Middle frontal gyrus (tissue), 1 donor: ENCODE measurements at regions not wholly inside any gene's neighbourhood (a gene's known extent, or its start where the extent isn't known, plus 50 kb on each side); places are given as distances from the start of the nearest gene placed in this dataset.
"Not testable (repeated sequence)": the region's sequence is repeated elsewhere in the genome, so short reads cannot be mapped to it uniquely, and the experiment has no call there.

Experiments
- DNase-seq: peaks from one replicate; pipeline ENCODE4 v3.0.0-alpha.2; 2015; ENCODE audit warnings: low spot score; ENCODE audit errors: extremely low spot score

DNA sequence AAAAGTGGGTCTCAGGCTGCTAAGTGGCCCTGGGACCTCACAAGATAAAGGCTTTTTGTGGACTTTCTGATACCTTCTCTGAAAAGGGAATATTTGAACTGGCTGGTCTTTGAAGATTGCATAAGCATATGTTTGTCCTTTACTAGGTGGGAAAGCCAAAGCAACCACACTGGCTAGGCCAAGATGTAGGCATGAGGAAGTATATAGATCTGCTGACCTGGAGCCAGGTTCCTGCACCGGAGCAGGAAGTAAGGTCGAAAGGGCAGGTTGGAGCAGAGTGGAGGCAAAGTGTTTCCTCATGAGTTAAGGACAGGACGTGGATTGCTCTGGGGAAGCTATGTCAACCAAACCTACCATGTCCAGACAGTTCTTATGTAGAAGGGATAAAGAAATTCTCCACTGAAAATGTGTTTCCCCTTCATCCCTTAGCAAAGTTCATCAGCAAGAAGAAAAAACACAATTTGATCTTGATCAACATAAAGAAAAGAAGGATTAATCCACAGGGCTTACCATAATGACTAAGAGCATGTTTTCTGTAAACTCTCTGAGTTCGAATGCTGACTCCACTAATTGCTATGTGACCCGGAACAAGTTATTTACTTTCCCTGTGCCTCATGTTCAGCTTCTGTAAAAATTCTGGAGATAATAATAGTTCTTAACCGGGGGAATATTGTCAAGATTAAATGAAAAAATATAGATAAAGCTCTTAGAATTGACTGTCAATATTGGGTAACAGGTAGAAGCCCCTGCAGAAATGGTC is 156.1 kb upstream of the SRD5A2 start:
- no peak for DNase-seq

- no peak for DNase-seq
These were observed 155.0 kb upstream of the SRD5A2 start for GRCh38 chr2:31735716-31736115.

DNA sequence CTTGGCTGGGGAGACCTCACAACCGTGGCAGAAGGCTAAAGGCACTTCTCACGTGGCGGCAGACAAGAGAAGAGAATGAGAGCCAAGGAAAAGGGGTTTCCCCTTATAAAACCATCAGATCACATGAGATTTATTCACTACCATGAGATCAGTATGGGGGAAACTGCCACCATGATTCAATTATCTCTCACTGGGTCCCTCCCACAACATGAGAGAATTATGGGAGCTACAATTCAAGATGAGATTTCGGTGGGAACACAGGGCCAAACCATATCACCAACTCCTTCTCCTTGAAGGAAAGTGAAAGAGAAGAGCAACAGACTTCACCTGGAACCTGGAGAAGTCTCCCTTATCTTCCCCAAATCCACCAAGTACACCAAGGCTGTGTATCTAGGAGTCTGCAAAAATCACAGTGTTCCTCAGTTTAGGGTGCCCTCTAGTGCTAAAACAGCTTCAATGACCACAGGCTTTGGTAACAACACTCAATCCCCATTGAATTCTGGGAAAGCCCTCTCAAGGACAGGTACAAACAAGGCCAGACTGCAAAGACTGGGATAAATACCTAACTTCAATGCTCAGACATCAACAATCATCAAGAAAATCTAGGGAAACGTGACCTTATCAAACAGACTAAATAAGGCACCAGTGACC is 148.8 kb upstream of the SRD5A2 start:
- DNase-seq = no peak

DNA sequence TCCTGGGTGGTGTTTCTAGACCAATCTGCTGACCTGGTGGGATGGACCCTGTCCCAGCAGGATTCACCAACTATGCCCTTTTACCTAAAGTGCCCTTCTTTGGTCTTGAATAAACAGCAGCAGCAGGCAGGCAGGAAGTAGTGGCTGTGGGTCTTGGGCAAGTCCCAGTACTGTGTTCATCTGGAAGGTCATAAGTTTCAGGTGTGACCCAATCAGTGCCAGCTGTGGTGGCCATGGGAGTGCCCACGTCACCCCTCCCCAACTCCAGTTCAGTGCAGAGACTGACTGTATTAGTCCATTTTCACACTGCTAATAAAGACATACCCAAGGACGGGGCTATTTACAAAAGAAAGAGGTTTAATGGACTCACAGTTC is 148.3 kb upstream of the SRD5A2 start:
- DNase-seq = no peak

GRCh38 chr2:31728406-31729064 is 147.8 kb upstream of the SRD5A2 start:
- DNase-seq = no peak

DNA sequence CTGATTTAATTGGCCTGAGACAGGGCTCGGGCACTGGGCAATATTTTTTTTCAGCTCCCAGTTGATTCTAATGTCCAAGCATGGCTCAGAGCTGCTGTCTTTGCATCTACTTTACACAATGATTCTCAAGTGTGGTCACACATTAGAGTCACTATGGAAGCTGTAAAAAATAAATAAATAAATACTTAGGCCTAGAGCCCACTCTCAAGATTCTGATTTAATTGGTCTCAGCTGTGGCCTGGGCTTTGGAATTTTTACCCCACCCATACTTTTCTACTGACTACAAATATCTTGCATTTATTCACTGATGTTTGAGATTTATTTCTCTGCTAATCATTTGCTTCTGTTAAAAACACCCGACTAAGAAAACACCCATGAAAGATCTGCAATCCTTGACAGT is 145.7 kb upstream of the SRD5A2 start:
- no peak for DNase-seq

DNA sequence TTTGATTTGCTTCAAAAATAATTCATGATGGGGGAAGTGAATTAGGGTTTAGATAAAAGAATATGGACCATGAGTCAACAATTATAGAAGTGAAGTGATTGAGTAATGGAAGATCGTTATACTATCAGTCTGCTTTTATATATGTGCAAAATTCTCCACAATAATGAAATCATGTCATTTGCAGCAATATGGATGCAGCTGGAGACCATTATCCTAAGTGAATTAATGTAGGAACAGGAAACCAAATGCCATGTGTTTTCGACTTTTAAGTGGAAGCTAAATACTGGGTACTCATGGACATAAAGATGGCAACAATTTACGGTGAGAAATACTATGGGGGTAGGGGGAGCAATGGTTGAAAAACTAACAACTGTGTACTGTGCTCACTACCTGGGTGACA is 144.7 kb upstream of the SRD5A2 start:
- DNase-seq = no peak

GRCh38 chr2:31711737-31712136 is 131.0 kb upstream of the SRD5A2 start:
- DNase-seq = no peak

GRCh38 chr2:31710121-31710520 is 129.4 kb upstream of the SRD5A2 start:
- DNase-seq = no peak

- no peak for DNase-seq
These were observed 127.3 kb upstream of the SRD5A2 start for GRCh38 chr2:31707992-31708391.

GRCh38 chr2:31704561-31705212 is 123.9 kb upstream of the SRD5A2 start:
- no peak for DNase-seq

GRCh38 chr2:31703253-31703652 is 122.5 kb upstream of the SRD5A2 start:
- no peak for DNase-seq

DNA sequence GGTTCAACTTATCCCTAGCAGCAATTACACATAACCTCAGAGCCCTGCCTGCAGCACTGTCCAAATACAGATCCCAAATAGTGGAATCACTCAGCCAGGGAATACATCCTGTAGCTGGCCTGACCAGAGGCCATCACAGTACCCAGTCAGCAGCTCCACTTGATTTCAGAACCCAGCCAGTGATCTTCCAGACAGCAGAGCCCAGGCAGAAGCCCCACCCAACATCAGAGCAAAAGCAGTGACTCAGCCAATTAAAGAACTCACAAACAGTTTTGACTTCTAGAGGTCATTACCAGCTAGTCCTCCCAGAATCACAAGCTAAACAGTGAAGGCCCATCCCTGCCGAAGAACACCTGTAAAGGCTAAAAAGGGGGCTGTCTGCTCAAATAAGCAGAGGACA is 118.0 kb upstream of the SRD5A2 start:
- no peak for DNase-seq

GRCh38 chr2:31696068-31696467 is 115.3 kb upstream of the SRD5A2 start:
- no peak for DNase-seq

DNA sequence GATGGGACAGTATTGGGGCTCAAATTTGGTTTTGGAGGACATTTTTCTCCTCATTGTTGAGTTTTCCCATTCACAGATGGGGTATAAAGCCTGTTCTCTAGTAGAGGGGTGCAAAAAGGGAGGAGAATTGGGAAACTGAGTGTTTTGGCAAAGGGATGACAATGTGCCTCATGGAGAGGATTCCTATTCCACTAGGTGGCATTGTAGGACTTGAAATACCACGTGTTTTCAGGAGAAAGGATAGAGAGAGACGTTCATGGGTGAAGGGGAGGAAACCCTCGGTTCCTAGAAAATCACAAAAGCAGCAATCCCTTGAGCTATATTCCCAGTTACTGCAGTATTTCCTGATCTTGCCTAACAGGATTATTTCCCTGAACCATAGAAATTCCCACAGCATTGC is 113.7 kb upstream of the SRD5A2 start:
- DNase-seq = no peak

- no peak for DNase-seq
These were observed 113.1 kb upstream of the SRD5A2 start for GRCh38 chr2:31693882-31694281.

DNA sequence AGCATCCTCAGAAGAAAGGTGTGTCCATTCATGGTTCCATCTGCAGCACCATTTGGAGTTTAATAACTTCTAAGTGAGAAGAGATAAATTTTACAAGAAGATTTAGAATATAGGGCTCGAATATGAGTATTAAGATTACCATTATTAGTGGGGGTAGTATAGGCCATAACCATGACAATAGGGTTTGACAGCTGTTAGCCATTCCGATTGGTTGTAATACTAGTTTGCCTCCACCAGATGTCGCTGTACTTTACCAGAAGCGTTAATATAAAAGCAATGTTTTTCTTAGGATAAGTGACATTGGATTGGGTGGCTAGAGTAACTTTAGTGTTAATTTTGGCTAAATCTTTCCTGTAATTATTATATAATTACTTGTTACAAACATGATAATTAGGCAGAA is 107.5 kb upstream of the SRD5A2 start:
- DNase-seq = no peak

DNA sequence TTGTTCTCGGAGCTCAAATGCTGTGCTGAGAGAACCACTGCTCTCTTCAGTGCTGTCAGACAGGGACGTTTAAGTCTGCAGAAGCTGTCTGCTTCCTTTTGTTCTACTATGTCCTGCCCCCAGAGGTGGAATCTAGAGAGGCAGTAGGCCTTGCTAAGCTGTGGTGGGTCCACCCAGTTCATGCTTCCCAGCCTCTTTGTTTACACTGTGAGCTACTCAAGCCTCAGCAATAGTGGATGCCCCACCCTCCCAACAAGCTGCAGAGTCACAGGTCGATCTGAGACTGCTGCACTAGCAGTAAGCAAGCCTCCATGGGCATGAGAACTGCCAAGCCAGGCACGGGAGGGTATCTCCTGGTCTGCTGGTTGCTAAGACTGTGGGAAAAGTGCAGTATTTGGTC is 102.8 kb upstream of the SRD5A2 start:
- DNase-seq = not testable (repeated sequence)

GRCh38 chr2:31675485-31675901 is 94.8 kb upstream of the SRD5A2 start:
- no peak for DNase-seq

GRCh38 chr2:31674446-31674845 is 93.7 kb upstream of the SRD5A2 start:
- DNase-seq = no peak

GRCh38 chr2:31666878-31667277 is 86.1 kb upstream of the SRD5A2 start:
- no peak for DNase-seq
